RWPE2 (cell line): ENCODE measurements at regions not wholly inside any gene's neighbourhood (a gene's known extent, or its start where the extent isn't known, plus 50 kb on each side); places are given as distances from the start of the nearest gene placed in this dataset.

ENCODE experiments used
- ATAC-seq: fragments of 200-7000 bp; cut with Tn5 transposase; 3 replicates; pipeline ENCODE4 v1.9.1; 2021; ENCODE audit warnings: low read depth
- DNase-seq: peaks from one replicate; pipeline ENCODE4 v3.0.0-alpha.2; 2020; ENCODE audit warnings: low spot score
- H3K27ac ChIP-seq: fragments of 450-650 bp; 2 replicates; pipeline ENCODE4 v1.5.1; 2017; ENCODE audit warnings: mild to moderate bottlenecking; ENCODE audit not compliant: poor library complexity, severe bottlenecking
- H3K27me3 ChIP-seq: fragments of 250-450 bp; sonication (Bioruptor Pico); 2 replicates; pipeline ENCODE4 v1.5.1; 2021; ENCODE audit warnings: mild to moderate bottlenecking, moderate library complexity; ENCODE audit not compliant: insufficient read depth, poor library complexity, severe bottlenecking
- H3K36me3 ChIP-seq: fragments of 250-450 bp; sonication (Bioruptor Pico); 2 replicates; pipeline ENCODE4 v1.5.1; 2020; ENCODE audit warnings: low read depth, mild to moderate bottlenecking, moderate library complexity
- H3K4me1 ChIP-seq: fragments of 250-450 bp; sonication (Bioruptor Pico); 2 replicates; pipeline ENCODE4 v1.5.1; 2021; ENCODE audit warnings: mild to moderate bottlenecking, moderate library complexity; ENCODE audit not compliant: insufficient read depth, poor library complexity, severe bottlenecking
- H3K4me3 ChIP-seq: fragments of 250-450 bp; sonication (Bioruptor Pico); 2 replicates; pipeline ENCODE4 v1.5.1; 2021; ENCODE audit warnings: mild to moderate bottlenecking, moderate library complexity; ENCODE audit not compliant: severe bottlenecking
- H3K9me3 ChIP-seq: fragments of 250-450 bp; sonication (Bioruptor Pico); 2 replicates; pipeline ENCODE4 v1.5.1; 2021; ENCODE audit warnings: mild to moderate bottlenecking, moderate library complexity; ENCODE audit not compliant: severe bottlenecking
- TF ChIP-seq, protein P1 (sequence below): fragments of 450-650 bp; IDR thresholded peaks from one replicate; pipeline ENCODE4 v1.5.1; 2017; ENCODE audit warnings: mild to moderate bottlenecking, moderate library complexity; ENCODE audit not compliant: poor library complexity, severe bottlenecking

DNA sequence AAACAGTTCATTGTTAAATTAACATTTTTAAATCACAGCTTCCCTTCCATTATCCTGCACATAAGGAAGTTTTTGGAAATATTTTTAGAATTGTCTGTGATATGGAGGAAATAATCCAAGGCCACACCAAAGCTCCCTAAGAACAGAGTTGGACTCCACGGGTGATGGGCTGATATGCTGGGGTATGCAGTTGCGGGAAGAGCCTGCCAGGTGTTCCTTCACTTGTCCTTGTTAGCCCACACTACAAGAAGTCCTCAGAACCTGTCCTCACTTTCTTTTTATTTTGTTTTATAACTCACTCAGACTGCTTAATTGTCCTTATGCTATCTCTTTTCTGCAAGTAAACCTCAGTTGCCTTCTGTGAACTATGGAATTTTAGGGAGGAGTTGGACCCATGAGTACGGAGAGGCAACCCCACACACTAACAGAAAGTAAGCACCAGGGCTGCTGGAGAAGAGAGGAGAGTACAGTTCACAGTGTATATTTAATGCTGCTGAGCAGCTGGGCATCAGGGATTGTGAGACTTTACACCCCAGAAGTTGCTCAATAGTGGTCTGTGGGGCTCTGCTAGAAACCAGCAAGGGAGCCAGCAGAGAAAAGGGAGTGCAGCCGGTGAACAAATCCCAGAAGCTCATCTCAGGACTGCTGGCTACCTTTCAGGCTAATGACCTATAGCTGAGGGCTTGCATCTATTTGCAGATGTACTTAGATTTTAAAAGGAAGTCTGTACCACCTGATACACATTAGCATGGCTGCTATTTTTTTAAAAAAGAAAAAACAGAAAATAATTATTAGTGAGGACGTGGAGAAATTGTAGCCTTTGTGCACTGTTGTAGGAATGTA lies 64.6 kb upstream of the FOXN2 start:
- Histone ChIP-seq H3K4me1 (peaks cover 11% of the 10 kb centered on the region), H3K4me3 (no peak overlapping the region), H3K27me3 (no peaks in the 10 kb centered on the region), H3K9me3 (no peaks in the 10 kb centered on the region), H3K36me3 (no peaks in the 10 kb centered on the region), H3K27ac (no peak overlapping the region)
- TF ChIP-seq, protein P1, sequence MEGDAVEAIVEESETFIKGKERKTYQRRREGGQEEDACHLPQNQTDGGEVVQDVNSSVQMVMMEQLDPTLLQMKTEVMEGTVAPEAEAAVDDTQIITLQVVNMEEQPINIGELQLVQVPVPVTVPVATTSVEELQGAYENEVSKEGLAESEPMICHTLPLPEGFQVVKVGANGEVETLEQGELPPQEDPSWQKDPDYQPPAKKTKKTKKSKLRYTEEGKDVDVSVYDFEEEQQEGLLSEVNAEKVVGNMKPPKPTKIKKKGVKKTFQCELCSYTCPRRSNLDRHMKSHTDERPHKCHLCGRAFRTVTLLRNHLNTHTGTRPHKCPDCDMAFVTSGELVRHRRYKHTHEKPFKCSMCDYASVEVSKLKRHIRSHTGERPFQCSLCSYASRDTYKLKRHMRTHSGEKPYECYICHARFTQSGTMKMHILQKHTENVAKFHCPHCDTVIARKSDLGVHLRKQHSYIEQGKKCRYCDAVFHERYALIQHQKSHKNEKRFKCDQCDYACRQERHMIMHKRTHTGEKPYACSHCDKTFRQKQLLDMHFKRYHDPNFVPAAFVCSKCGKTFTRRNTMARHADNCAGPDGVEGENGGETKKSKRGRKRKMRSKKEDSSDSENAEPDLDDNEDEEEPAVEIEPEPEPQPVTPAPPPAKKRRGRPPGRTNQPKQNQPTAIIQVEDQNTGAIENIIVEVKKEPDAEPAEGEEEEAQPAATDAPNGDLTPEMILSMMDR, result no peak
- ATAC-seq, result no peak
- no peak for DNase-seq

DNA sequence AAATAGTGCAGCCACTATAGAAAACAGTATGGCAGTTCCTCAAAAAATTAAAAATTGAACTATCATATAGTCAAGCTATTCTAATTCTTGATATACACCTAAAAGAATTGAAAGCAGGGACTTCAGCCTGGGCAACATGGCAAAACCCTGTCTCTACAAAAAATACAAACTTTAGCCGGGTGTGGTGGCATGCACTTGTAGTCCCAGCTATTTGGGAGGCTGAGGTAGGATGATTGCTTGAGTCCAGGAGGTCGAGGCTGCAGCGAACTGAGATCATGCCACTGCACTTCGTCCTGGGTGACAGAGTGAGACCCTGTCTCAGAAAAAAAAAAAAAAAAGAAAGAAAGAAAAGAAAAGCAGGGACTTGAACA lies 64.0 kb upstream of the FOXN2 start:
- H3K4me3 ChIP-seq, result no peak overlapping the region
- no peaks in the 10 kb centered on the region for H3K27me3 ChIP-seq
- peaks cover 11% of the 10 kb centered on the region for H3K4me1 ChIP-seq
- H3K9me3 ChIP-seq, result no peaks in the 10 kb centered on the region
- TF ChIP-seq, protein P1, result no peak
- no peak overlapping the region for H3K27ac ChIP-seq
- DNase-seq, result no peak
- ATAC-seq, result no peak
- no peaks in the 10 kb centered on the region for H3K36me3 ChIP-seq

DNA sequence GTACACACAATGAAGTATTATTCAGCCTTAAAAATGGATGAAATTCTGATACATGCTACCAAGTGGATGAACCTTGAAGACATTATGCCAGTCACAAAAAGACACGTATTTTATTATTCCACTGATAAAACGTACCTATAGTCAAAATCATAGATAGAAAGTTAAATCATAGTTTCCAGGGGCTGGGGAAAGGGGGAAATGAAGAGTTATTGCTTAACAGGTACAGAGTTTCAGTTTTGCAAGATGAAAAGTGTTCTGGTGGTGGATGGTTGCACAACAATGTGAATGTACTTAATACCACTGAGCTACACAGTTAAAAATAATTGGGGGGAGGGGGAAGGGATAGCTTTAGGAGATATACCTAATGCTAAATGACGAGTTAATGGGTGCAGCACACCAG lies 63.5 kb upstream of the FOXN2 start:
- no peaks in the 10 kb centered on the region for H3K27me3 ChIP-seq
- no peak overlapping the region for H3K27ac ChIP-seq
- TF ChIP-seq, protein P1, result no peak
- no peaks in the 10 kb centered on the region for H3K9me3 ChIP-seq
- H3K4me1 ChIP-seq, result peaks cover 11% of the 10 kb centered on the region
- DNase-seq (no peak), ATAC-seq (no peak)
- H3K36me3 ChIP-seq, result no peaks in the 10 kb centered on the region
- no peak overlapping the region for H3K4me3 ChIP-seq

DNA sequence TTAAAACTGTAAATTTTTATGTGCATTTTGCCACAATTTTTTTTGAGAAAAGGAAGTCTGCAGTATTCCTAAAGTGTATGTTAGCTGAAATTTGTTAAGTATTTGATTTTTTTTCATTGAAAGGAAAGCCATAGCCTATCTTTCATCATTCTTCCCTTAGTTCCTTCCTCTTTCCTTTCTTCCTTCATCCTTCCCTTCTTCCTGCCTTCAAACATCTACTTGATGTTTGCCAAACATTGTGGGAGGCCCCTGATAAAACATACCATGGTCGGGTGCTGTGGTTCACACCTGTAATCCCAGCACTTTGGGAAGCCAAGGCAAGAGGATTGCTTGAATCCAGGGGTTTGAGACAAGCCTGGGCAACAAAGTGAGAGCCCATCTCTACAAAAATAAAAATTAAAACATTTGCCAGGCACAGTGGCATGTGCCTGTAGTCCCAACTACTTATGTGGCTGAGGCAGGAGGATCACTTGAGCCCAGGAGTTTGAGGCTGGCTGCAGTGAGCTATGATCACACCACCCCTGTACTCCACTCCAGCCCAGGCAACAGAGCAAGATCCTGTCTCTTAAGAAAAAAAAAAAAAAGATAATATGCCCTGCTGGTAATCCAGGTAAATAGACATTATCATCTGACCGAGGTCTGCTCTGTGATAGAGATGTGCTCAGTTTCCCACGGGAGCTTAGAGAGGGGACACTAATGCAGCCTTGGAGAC lies 62.9 kb upstream of the FOXN2 start:
- H3K27ac ChIP-seq, result no peak overlapping the region

More for the DNA sequence above, 62.9 kb upstream of the FOXN2 start:
- H3K4me3 ChIP-seq, result no peak overlapping the region
- H3K4me1 ChIP-seq, result peaks cover 11% of the 10 kb centered on the region
- H3K27me3 ChIP-seq, result no peaks in the 10 kb centered on the region
- no peaks in the 10 kb centered on the region for H3K9me3 ChIP-seq
- no peak for DNase-seq
- no peaks in the 10 kb centered on the region for H3K36me3 ChIP-seq
- ATAC-seq, result no peak
- TF ChIP-seq, protein P1, result no peak
